OCI-LY1 (cell line): ENCODE measurements at regions not wholly inside any gene's neighbourhood (a gene's known extent, or its start where the extent isn't known, plus 50 kb on each side); places are given as distances from the start of the nearest gene placed in this dataset.

Experiments
- H2AFZ ChIP-seq: fragments of 200-600 bp; sonication (generic), shearing (Covaris generic); 2 replicates; pipeline ENCODE4 v1.6.0; 2014; ENCODE audit warnings: antibody characterized with exemption, mild to moderate bottlenecking, low read length
- H3F3A ChIP-seq: fragments of 200-600 bp; sonication (generic), shearing (Covaris generic); 2 replicates; pipeline ENCODE4 v1.6.0; 2014; ENCODE audit warnings: mild to moderate bottlenecking, antibody characterized with exemption, low read length, moderate library complexity; ENCODE audit not compliant: insufficient read depth
- H3K27ac ChIP-seq: fragments of 200-600 bp; sonication (generic); 2 replicates; pipeline ENCODE4 v1.5.1; 2014; ENCODE audit warnings: low read length, mixed run types, mild to moderate bottlenecking, low read depth; ENCODE audit not compliant: poor library complexity, severe bottlenecking
- H3K27me3 ChIP-seq: fragments of 200-600 bp; sonication (generic); 2 replicates; pipeline ENCODE4 v1.6.0; 2014; ENCODE audit warnings: antibody characterized with exemption, mild to moderate bottlenecking, low read length, moderate library complexity; ENCODE audit not compliant: insufficient read depth
- H3K36me3 ChIP-seq: fragments of 200-600 bp; sonication (generic); 2 replicates; pipeline ENCODE4 v1.6.1; 2014; ENCODE audit warnings: mild to moderate bottlenecking, antibody characterized with exemption, low read length, moderate library complexity, mixed read lengths; ENCODE audit not compliant: insufficient read depth
- H3K4me1 ChIP-seq: fragments of 200-600 bp; sonication (generic); 2 replicates; pipeline ENCODE4 v1.5.1; 2014; ENCODE audit warnings: mild to moderate bottlenecking, low read length, moderate library complexity; ENCODE audit not compliant: insufficient read depth, severe bottlenecking
- H3K4me2 ChIP-seq: fragments of 200-600 bp; sonication (generic), shearing (Covaris generic); 2 replicates; pipeline ENCODE4 v1.6.1; 2014; ENCODE audit warnings: low read length
- H3K4me3 ChIP-seq: fragments of 200-600 bp; sonication (generic); 2 replicates; pipeline ENCODE4 v1.5.1; 2014; ENCODE audit warnings: low read length, low read depth, mild to moderate bottlenecking, mixed read lengths; ENCODE audit not compliant: poor library complexity, severe bottlenecking
- H3K79me2 ChIP-seq: fragments of 200-600 bp; shearing (Covaris generic); 2 replicates; pipeline ENCODE4 v1.6.1; 2016; ENCODE audit warnings: mixed run types, low read length, mixed read lengths; ENCODE audit not compliant: insufficient read depth
- H3K9ac ChIP-seq: fragments of 200-600 bp; sonication (generic), shearing (Covaris generic); 2 replicates; pipeline ENCODE4 v1.6.1; 2014; ENCODE audit warnings: mild to moderate bottlenecking, low read length, mixed read lengths
- H3K9me2 ChIP-seq: fragments of 200-600 bp; sonication (generic), shearing (Covaris generic); 2 replicates; pipeline ENCODE4 v1.6.1; 2014; ENCODE audit warnings: low read depth, mild to moderate bottlenecking, low read length, mixed read lengths
- H3K9me3 ChIP-seq: fragments of 200-600 bp; shearing (Covaris generic); 2 replicates; pipeline ENCODE4 v1.6.1; 2014; ENCODE audit warnings: low read length, mixed read lengths
- H4K20me1 ChIP-seq: fragments of 200-600 bp; sonication (generic), shearing (Covaris generic); 2 replicates; pipeline ENCODE4 v1.6.0; 2016; ENCODE audit warnings: mild to moderate bottlenecking, low read length; ENCODE audit not compliant: insufficient read depth
- CTCF ChIP-seq: fragments of 200-600 bp; sonication (generic), shearing (Covaris generic); IDR thresholded peaks from 2 replicates; pipeline ENCODE4 v1.5.1; 2017; ENCODE audit warnings: mild to moderate bottlenecking, antibody characterized with exemption, low read length, moderate library complexity, mixed read lengths
- EZH2 ChIP-seq: fragments of 200-600 bp; sonication (generic), shearing (Covaris generic); IDR thresholded peaks from 2 replicates; pipeline ENCODE4 v1.8.0; 2017; ENCODE audit warnings: borderline replicate concordance, mixed run types, mild to moderate bottlenecking, antibody characterized with exemption, low read length, moderate library complexity, mixed read lengths

GRCh38 chr6:1047981-1048541, 263.8 kb upstream of the FOXQ1 start:
- H3K4me2 ChIP-seq = no peak overlapping the region
- no peaks in the 10 kb centered on the region for H4K20me1 ChIP-seq
- H3K79me2 ChIP-seq = no peaks in the 10 kb centered on the region
- no peaks in the 10 kb centered on the region for H3K36me3 ChIP-seq
- H3K27ac ChIP-seq = no peak overlapping the region
- no peak overlapping the region for H3K4me3 ChIP-seq
- no peak overlapping the region for H2AFZ ChIP-seq
- no peaks in the 10 kb centered on the region for H3F3A ChIP-seq
- no peaks in the 10 kb centered on the region for H3K9me2 ChIP-seq
- 0 out of 2 replicates have a peak, but pooled peaks cover 5% of the 10 kb centered on the region for H3K27me3 ChIP-seq
- TF ChIP-seq EZH2 (no peak), CTCF (no peak)
- H3K9ac ChIP-seq = no peak overlapping the region
- no peaks in the 10 kb centered on the region for H3K9me3 ChIP-seq
- no peaks in the 10 kb centered on the region for H3K4me1 ChIP-seq

- H3K27me3 ChIP-seq = 0 out of 2 replicates have a peak, but pooled peaks cover 5% of the 10 kb centered on the region
Measured at GRCh38 chr6:1045239-1045638, 266.7 kb upstream of the FOXQ1 start.

DNA sequence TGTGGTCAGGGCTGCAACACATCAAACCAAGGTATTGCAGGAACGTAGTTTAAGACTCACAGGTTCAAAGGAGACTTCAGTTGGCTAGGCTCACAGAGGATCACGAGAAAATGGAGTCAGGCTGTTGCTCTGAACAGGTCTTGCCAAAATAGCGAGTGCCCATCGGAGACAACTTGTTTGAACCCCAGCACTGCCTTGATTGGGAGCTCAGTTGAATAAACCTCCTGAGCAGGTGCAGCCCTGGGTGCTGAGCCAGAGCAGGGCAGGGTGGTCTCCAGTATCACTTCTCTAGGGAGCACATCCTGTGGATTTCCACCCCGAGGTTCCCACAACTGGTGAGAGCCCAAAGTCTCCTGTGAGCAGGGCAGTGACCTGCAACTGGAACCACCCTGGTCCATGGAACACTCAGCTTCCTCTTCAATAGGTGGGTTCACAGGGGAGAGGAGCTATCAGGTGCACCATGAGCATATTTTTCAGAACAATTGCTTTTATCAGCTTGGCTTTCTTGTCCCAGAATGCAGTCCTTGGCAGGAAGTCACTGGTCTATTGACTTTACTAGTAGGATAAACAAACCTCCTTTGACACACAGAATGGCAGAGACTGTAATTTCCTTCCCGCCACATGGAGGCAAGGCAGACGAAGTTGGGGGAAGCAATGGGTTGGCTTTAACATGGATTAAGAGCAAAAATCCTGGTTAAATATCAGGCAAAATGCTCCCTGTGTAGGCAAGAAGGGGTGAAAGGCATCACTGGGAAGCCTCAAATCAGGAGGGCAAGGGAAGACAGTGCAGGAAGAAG, 267.7 kb upstream of the FOXQ1 start:
- Histone ChIP-seq H2AFZ (no peak overlapping the region), H3K4me3 (no peak overlapping the region), H3F3A (no peaks in the 10 kb centered on the region), H4K20me1 (no peaks in the 10 kb centered on the region), H3K4me1 (no peaks in the 10 kb centered on the region), H3K27me3 (0 out of 2 replicates have a peak, but pooled peaks cover 5% of the 10 kb centered on the region), H3K79me2 (no peaks in the 10 kb centered on the region), H3K9ac (no peak overlapping the region), H3K4me2 (no peak overlapping the region), H3K36me3 (no peaks in the 10 kb centered on the region), H3K9me3 (no peaks in the 10 kb centered on the region), H3K27ac (no peak overlapping the region), H3K9me2 (no peaks in the 10 kb centered on the region)
- no peak for TF ChIP-seq EZH2
- TF ChIP-seq CTCF = no peak

More at GRCh38 chr6:1045239-1045638, 266.7 kb upstream of the FOXQ1 start:
- Histone ChIP-seq H3K9me3 (no peaks in the 10 kb centered on the region), H3K9ac (no peak overlapping the region), H3F3A (no peaks in the 10 kb centered on the region), H3K36me3 (no peaks in the 10 kb centered on the region), H4K20me1 (no peaks in the 10 kb centered on the region), H3K4me2 (no peak overlapping the region), H3K27ac (no peak overlapping the region), H3K4me3 (no peak overlapping the region), H3K79me2 (no peaks in the 10 kb centered on the region), H3K9me2 (no peaks in the 10 kb centered on the region), H2AFZ (no peak overlapping the region), H3K4me1 (no peaks in the 10 kb centered on the region)
- TF ChIP-seq EZH2 (no peak), CTCF (no peak)
